ENCODE measurements at regions not wholly inside any gene's neighbourhood (a gene's known extent, or its start where the extent isn't known, plus 50 kb on each side); places are given as distances from the start of the nearest gene placed in this dataset.
"Not testable (repeated sequence)": the region's sequence is repeated elsewhere in the genome, so short reads cannot be mapped to it uniquely, and the experiment has no call there.

DNA sequence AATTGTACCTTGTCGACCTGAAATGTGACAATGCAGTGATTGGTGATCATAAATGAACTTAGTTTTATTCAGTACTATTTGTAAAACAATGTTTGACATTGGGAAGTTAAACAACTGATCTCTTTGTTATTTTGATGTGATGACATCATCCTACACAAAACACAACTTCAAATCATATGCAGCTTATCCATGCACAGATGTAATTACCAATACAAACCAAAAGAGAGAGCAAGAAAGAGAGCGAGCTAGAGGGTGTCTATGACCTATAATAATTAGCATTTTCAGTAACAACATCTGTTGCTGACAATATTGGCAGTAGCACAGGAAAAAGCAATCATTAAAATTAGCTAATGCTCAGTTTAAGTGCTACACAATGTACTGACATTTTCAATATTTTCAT is 320.9 kb downstream of the UTRN start:
- no peak for DNase-seq (ENCODE audit: low read depth in 2 of 2, low spot score in 1 of 2)

DNA sequence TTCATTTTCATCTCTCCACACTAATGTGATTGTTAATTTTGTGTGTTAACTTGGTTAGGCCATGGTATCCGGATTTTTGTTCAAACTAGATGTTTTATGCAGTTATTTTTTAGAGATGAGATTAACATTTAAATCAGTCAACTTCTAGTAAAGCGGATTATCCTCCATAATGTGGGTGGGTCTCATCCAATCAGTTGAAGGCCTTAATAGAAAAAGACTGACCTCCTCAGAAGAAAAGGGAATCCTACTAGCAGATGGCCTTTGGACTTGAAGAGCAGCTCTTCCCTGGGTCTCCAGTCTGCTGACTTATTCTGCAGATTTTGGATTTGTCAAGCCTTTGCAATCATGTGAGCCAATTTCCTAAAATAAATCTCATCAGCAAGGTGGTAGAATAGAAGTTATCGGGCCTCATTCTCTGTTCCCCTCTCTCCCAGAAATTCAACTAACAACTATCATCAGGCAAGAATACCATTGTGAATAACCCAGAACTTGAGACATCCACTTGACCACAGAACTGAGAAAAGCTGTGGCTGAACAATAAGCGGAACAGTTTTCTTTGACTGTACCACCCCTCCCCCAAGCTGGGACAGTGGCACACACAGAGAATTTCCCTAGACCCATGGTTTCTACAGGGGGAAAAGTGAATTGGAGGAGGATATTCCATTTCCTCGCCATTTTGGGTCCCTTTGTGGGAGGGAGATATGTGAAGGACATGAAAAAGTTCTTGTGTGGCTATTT is 323.0 kb downstream of the UTRN start:
- DNase-seq (ENCODE audit: low read depth in 2 of 2, low spot score in 1 of 2): no peak

DNA sequence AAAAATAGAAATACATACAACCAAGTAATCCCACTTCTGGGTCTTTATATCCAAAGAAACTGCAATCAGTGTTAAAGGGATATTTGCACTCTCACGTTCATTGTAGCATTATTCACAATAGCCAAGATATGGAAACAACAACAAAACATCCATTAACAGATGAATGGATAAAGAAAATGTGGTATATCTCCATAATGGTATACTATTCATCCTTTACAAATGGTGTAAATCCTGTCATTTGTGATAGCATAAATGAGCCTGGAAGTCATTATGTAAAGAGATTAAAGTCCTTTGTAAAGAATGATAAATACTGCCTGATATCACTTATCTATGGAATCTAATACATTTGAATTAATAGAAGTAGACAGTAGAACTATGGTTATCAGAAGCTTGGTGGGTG is 327.7 kb downstream of the UTRN start:
- no peak for DNase-seq (ENCODE audit: low read depth in 2 of 2, low spot score in 1 of 2)

DNA sequence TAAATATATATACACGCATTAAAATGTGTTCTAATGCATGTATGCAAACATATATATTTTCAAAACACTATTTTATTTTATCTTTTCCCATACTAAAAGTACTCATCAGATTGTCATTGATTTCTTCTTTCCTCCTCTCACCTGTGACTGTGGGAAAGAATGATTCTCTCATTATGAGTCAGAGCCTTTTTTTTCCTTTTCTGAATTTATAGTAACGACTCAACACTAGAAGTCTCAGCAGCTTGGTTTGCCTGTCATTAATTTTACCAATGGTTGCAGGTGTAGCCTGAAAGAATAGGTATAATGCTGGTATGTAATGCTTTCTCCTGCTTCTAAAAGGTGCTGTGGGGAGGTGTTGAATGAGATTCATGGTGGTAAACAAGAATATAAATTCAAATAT is 328.7 kb downstream of the UTRN start:
- no peak for DNase-seq (ENCODE audit: low read depth in 2 of 2, low spot score in 1 of 2)

DNA sequence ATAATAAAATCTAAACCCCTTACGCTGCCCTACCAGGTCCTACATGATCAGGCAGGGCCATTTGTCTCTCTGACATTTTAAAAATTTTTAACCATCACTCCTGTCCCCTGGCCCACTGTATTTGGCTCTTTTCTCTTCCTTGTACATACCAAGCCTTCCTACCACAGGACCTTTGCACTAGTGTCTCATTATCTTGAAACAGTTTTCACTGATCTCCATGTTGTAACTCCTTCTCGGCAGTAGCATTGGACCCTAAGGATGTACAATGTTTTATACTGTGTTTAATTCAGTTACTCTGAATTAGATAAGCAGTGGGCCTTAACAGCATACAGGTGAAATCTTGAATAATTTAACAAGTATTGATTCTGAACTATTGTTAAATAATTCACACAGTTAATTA is 330.7 kb downstream of the UTRN start:
- no peak for DNase-seq (ENCODE audit: low read depth in 2 of 2, low spot score in 1 of 2)

DNA sequence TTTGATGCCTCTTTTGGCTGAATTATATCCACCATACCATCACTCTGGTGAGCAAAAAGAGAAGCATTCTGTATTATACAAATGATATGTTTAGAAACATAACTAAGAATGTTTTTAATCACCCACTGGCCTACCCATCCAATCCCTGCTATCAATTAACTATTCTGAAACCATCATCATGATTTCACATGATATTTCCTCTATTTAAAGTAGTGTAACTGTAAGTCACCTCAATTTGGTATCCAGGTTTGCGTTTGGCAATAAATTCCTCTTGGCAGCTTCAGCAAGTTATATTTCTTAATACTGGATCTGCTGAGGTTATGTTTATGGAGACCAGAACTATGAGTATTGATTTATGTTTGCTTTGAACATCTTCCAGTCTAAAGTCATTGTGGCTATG is 332.1 kb downstream of the UTRN start:
- DNase-seq (ENCODE audit: low read depth in 2 of 2, low spot score in 1 of 2): no peak

DNA sequence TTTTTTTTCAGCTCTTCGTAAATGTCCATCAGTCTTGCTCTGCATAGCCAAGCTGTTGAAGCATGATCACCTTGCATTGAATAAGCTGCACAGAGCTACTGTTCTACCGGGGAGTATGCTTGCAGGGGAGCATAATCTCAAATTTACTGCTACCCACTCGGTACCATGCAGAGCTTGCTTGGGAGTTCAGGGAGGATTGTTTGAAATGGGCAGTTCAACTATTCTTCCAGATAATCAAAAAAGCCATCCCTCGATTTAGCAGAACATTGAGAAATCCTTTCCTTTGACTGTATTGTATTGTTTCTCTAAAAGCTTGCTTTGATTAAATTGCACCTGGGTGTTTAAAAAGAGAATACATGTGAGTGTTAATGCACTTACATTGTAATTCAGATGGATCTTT is 332.6 kb downstream of the UTRN start:
- DNase-seq (ENCODE audit: low read depth in 2 of 2, low spot score in 1 of 2): no peak

DNA sequence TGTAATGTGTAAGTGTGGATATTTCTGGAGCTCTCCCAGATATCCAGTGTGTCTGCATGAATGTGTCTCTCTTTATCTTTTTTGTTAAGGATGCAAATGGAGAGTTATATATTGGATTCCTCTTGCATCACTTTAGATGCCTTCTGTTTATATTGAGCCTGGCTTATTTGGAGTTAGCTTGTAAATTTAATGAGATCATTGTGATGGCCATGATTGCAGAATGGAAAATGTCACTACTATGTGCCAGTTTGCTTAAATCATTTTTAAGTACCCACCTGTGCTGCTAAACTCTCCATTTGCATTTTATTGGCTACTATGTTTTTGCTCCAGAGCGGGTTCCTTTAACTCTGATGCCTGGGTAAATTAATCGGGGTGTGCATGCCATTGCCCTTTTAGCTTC is 334.8 kb downstream of the UTRN start:
- no peak for DNase-seq (ENCODE audit: low read depth in 2 of 2, low spot score in 1 of 2)

DNA sequence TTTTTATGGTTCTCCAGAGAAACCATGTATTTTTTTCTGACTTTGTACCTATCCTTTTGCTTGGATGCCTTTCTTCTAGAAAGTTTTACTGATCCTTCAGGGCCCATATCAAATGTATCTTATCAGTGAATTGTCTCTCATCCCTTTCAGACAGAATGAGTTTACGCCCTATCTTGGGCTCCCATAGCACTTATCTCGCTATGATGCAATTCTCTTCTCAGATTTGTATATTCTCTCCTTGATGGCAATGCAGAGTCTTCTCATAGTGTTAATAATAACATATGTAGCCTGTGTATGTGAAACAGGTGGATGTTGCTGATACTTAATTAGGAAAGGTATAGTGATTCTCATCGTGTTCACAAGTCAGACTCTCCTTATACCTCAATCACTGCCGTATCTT is 336.2 kb downstream of the UTRN start:
- DNase-seq (ENCODE audit: low read depth in 2 of 2, low spot score in 1 of 2): no peak

DNA sequence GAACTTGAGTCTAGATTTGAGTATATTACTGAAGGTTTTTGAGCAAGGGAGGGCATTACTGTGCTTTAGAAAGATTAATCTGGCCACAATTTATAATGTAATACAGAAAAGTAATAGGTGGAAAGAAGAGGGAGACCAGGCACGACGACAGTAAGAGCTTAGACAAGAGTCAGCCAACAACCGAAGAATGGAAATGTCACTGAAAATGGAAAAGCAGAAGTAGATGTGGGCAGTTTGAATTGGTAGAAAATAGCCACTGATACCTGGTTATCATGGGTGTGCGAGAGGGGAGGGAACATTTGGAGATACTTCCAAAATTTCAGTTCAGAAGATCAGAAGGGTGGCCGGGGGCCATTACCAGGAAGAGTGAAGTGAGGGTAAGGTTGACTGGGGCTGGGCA is 339.1 kb downstream of the UTRN start:
- no peak for DNase-seq (ENCODE audit: low read depth in 2 of 2, low spot score in 1 of 2)

DNA sequence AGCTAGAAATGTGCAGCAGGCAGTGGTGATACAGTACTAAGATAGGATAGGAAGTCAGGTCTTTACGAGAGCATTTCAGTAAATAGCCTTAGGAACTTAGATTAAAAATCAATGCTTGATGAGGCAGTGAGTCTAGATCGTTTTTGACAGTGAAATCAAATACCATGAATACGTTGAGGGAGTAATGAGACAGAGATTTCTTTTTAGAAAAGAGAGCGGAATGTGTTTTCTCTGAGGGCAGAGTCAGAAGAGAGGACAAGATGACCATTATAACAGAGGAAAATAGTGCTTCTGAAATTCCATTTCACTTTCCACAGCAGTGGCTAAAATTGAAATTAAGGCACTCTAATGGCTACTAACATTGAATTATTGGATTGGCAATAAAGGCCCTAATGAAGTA is 339.6 kb downstream of the UTRN start:
- no peak for DNase-seq (ENCODE audit: low read depth in 2 of 2, low spot score in 1 of 2)

DNA sequence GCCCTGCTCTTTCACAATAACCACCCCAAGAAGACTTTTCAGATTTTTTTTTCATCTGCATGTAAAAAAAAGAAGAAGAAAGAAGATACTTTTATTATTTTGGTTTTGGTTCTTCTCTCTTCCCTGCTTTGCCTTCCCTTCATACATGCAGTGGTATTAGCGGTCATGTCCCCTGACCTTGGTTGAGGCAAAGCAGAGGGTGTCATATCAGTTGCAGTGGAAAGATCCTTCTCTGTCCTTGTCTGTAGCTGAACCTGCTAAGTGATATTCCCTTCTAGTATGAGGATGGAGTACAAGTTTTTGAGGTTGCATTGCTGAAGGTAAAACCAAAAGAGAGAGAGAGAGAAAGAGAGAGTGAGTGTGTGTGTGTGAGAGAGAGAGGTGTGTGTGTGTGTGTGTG is 345.7 kb downstream of the UTRN start:
- no peak for DNase-seq (ENCODE audit: low read depth in 2 of 2, low spot score in 1 of 2)

DNA sequence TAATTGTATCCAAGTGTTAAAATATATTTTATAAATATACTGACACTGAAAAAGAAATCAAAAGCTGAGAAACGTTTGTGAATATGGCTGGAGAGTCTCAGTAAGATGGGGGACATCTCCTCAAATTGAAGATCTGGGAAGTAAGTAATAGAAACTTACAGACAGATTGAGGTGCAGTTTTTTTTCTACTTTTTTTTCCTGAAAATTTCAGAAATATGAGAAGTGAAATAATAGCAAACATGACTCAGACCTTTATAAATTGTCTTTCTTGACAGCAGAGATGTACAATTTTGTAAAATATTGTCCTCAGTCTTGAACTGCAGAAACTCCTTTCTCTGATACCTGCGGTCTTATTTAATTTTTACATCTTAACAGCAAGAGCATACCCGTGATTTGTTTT is 347.1 kb downstream of the UTRN start:
- no peak for DNase-seq (ENCODE audit: low read depth in 2 of 2, low spot score in 1 of 2)

DNA sequence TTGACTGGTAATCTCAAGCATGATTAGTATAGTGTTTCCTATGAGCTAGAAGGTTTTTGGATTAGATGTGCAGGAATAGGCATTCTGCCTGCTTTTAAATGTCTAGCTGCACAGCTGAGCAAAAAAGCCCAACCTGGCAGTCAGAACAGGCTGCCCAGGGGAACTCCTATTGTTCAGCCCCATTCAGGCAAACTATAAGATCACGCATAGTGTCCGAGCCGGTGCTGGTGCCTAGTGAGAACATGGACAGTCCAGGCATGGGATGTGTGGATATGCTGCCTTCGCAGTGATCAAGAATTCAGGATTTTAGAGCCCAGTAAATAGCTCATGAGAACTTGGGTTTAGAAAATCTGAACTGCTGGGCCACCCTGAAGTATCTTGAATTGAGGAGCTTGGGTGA is 348.8 kb downstream of the UTRN start:
- DNase-seq (ENCODE audit: low read depth in 2 of 2, low spot score in 1 of 2): no peak

DNA sequence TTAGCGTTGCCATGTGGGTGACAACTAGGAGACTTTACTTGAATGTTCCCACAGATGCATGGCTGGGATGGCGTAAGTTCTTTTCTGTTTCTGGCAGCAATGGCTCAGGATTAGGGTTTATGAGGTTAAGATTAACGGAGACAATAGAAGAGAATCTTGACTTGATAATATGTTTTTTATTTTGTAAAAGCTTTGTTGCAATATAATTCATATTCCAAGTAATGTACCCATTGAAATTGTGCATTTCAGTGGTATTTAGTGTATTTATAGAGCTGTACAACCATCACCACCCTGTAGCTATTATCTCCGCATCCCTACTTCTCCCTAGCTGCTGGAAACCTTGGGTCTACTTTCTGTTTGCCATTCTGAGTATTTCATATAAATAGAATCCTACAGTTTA is 349.2 kb downstream of the UTRN start:
- DNase-seq (ENCODE audit: low read depth in 2 of 2, low spot score in 1 of 2): no peak

DNA sequence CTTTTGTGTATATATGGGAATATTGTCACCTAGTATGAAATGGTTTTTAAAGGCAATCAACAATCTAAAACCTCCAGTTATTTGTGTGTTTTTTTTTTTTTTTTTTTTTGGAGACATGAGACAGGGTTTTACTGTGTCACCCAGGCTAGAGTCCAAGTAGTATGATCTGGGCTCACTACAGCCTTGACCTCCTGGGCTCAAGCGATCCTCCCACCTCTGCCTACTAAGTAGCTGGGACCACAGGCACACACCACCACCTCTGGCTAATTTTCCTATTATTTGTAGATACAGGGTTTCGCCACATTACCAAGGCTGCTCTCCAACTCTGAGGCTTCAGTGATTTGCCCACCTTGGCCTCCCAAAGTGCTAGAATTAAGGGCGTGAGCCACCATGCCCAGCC is 349.9 kb downstream of the UTRN start:
- no peak for DNase-seq (ENCODE audit: low read depth in 2 of 2, low spot score in 1 of 2)

DNA sequence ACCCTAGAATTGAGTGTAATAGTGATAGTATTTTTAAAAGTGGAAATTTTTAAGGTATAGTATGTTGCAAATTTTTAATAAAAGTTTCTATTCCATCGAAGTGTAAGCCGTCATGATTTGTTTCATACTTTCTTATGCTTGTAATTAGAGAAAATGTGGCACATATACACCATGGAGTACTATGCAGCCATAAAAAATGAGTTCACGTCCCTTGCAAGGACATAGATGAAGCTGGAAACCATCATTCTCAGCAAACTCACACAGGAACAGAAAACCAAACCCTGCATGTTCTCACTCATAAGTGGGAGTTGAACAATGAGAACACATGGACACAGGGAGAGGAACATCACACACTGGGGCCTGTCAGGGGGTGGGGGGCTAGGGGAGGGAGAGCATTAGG is 350.9 kb downstream of the UTRN start:
- DNase-seq (ENCODE audit: low read depth in 2 of 2, low spot score in 1 of 2): not testable (repeated sequence)

DNA sequence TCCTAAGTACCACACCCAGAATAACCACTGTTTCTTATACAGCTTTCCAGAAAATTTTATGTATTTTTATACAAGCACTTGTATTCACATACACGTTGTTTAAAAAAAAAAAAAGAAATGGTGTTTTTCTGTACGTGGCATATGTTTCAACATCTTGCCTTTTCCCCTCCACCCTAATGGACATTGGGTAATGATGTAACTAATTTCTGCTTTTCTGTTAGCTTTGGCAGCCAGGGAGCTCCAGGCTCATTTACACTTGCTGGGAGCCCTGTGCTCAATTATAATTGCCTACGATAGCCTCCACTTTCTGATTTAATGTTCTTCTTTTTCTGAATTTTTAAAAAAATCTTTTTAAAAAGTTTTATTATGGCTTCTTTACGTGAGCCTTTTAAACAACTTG is 352.4 kb downstream of the UTRN start:
- no peak for DNase-seq (ENCODE audit: low read depth in 2 of 2, low spot score in 1 of 2)

DNA sequence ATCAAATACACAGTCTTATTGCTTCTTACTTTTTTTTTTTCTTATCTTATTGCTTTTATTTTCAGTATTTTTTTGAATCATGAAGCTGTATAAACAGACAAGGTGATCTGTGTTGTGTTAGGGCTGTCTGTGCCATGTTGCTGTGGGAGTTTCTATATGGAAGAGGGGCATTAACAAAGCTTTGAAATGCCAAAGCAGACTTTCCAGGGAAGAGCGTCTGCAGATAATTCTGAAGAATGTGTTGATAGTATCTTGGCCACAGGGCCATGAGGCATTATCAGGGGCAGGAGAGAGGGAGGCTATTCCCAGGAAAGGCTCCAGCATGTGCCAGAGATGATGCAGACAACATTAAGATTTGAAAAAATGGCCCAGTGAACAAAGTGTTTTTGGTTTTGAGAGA is 354.5 kb downstream of the UTRN start:
- DNase-seq (ENCODE audit: low read depth in 2 of 2, low spot score in 1 of 2): no peak

DNA sequence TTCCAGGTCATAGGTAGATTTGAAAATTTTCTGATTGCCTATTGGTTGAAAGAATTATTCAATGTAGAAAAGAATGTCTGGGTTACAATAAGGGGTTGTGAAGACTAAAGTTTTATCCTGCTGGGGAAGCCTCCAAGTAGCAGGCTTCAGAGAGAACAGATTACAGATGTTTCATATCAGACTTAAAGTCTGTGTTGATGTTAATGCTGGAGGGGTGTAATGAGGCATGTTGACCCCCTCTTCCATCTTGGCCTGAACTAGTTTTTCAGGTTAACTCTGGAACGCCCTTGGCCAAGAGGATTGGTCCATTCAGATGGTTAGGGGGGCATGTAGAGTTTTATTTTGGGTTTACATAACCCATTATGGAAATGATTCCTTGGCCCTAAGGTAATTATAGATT is 356.2 kb downstream of the UTRN start:
- no peak for DNase-seq (ENCODE audit: low read depth in 2 of 2, low spot score in 1 of 2)

DNA sequence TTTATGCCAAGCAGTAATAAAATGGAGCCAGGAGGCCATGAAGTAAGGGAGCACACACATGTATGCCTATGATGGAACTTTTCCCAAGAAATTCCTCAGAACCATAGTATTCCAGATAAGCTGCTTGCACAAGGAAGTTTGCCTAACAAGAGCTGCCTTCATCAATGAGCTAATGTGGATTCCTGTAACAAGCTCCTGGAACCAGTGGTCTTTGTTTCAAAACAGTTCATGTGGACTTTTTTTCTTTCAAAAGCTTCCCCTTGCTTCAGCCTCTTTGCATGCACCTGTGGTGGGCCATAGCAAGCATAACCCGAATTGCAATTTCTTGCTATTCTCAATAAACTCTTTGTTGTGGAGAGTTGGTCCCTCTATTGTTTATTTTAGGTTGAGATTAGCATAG is 359.6 kb downstream of the UTRN start:
- DNase-seq (ENCODE audit: low read depth in 2 of 2, low spot score in 1 of 2): no peak

DNA sequence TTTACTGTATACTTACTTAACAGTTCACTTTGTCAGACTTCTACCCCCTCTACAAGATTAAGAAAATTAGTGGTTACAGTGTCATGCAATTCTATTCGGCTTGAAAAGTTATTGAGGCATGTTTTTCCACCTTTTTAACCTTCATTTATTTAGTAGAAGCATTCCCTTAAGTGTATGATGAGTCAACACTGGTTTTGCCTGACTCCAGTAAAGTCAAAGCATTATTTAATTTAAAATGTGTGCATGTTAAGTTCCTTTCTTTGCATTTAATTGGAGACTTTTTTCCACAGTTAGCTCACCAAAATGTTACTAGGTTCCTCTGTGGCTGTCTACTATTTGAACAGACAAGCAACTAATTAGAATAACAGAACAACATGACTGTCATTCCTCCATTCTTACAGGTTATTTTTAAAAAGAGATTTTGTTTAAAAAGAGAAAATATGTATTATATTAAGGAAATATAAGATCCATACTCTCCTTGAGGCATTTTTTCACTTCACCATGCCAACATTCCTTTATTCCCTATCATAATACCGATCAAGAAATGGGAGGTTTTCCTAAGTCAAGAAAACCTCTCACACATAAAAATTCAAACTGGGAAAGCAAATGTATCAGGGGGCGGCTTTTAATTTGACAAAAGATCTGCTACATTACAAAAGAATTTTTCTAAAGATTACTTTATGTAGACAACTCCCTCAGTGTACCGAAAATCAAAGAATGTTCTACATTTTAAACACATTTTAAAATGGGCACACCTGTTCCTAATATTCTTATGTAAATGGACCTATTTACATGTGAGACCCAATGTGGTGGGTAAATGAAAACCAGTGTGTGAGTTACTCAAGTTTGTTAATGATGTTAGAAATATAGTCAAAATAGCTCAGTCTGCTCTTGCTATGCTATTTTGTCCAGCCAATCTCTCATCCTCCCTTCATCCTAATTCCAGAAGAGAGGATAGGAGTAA is 361.2 kb downstream of the UTRN start:
- DNase-seq (ENCODE audit: low read depth in 2 of 2, low spot score in 1 of 2): no peak
